HL-60 (cell line): ENCODE measurements at regions not wholly inside any gene's neighbourhood (a gene's known extent, or its start where the extent isn't known, plus 50 kb on each side); places are given as distances from the start of the nearest gene placed in this dataset.
"Not testable (repeated sequence)": the region's sequence is repeated elsewhere in the genome, so short reads cannot be mapped to it uniquely, and the experiment has no call there.

Experiments used
- DNase-seq, 2 experiments: peaks; one replicate each; pipeline ENCODE4 v3.0.0-alpha.2; 2010 to 2020; ENCODE audit warnings: low read depth in 1 of 2, low spot score in 1 of 2
- H3K27ac ChIP-seq: fragments of 250-450 bp; sonication (Bioruptor Pico); replicated peaks from 2 replicates; pipeline ENCODE4 v1.5.1; 2020; ENCODE audit warnings: mild to moderate bottlenecking, moderate library complexity
- H3K27me3 ChIP-seq: fragments of 250-450 bp; sonication (Bioruptor Pico); 2 replicates; pipeline ENCODE4 v1.5.1; 2021; ENCODE audit warnings: mild to moderate bottlenecking, moderate library complexity; ENCODE audit not compliant: insufficient read depth, poor library complexity, severe bottlenecking
- H3K4me3 ChIP-seq: replicated peaks from 2 replicates; pipeline ENCODE4 v1.5.1; 2011; ENCODE audit warnings: mild to moderate bottlenecking, control low read depth, low read length; ENCODE audit not compliant: insufficient read depth
- CTCF ChIP-seq: IDR thresholded peaks from one replicate; pipeline ENCODE4 v1.5.1; 2011; ENCODE audit warnings: low read length, control low read depth, inconsistent platforms; ENCODE audit not compliant: insufficient read depth
- GABPA ChIP-seq: IDR thresholded peaks from 2 replicates; pipeline ENCODE4 v1.6.1; 2012; ENCODE audit warnings: low read depth
- POLR2AphosphoS5 ChIP-seq: IDR thresholded peaks from 2 replicates; pipeline ENCODE4 v1.6.1; 2012; ENCODE audit warnings: low read depth
- REST ChIP-seq: IDR thresholded peaks from 2 replicates; pipeline ENCODE4 v1.6.1; 2012; ENCODE audit warnings: low read depth; ENCODE audit not compliant: insufficient replicate concordance
- SPI1 ChIP-seq: IDR thresholded peaks from 2 replicates; pipeline ENCODE4 v1.6.1; 2012; ENCODE audit warnings: low read depth, mild to moderate bottlenecking, borderline replicate concordance

GRCh38 chr13:37177125-37177524, 71.7 kb upstream of the CSNK1A1L start:
- Histone ChIP-seq H3K27me3 (no peaks in the 10 kb centered on the region), H3K4me3 (no peak overlapping the region), H3K27ac (no peak overlapping the region)
- TF ChIP-seq REST (no peak), CTCF (no peak), SPI1 (no peak), POLR2AphosphoS5 (no peak), GABPA (no peak)
- no peak for DNase-seq

DNA sequence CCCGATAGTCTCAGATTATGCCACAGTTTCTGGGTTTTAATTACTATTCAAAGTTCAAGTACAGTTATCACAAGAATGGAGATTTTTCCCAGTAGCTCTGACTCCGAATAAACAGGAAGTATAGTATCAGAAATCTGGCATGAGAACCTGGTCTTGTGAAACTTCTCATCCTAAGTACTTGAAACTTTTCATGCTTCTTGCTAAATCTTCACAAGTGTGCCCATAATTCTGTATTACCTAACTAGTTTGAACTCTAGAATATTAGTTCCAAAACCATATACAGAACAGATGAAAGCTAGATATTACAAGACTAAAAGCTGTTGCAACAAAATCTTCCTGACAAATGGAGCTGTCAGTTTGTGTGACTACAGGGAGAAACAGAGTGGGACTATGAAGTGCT, 70.5 kb upstream of the CSNK1A1L start:
- H3K27me3 ChIP-seq, result no peaks in the 10 kb centered on the region
- no peak for TF ChIP-seq REST
- TF ChIP-seq GABPA, result no peak
- no peak for TF ChIP-seq SPI1
- TF ChIP-seq POLR2AphosphoS5, result no peak
- TF ChIP-seq CTCF, result no peak
- H3K27ac ChIP-seq, result peak overlapping the region; percentile 26; the same call in 1 of the 2 replicates
- peak; percentile 11 to 43 for DNase-seq
- H3K4me3 ChIP-seq, result no peak overlapping the region

DNA sequence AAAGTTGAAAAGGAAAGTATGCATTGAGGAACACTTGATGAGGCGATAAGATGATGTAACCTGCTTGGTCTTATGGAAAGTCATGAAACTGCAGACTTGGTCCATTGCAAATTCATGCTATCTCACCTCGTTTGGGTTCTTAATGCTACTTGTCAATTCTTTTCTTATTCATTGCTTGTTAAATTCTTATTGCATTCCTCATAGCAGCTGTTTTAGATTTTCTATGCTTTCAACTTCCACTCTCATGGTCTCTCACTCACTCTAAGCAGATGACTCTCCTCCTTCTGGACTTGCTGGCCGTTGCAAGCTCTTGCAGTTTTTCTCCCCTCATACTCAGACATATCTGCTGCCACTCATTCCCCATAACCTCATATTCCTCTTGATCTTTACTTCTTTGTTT, 67.8 kb upstream of the CSNK1A1L start:
- Histone ChIP-seq H3K4me3 (no peak overlapping the region), H3K27me3 (no peaks in the 10 kb centered on the region), H3K27ac (no peak overlapping the region)
- DNase-seq, result no peak
- no peak for TF ChIP-seq CTCF
- no peak for TF ChIP-seq POLR2AphosphoS5
- no peak for TF ChIP-seq REST
- TF ChIP-seq SPI1, result no peak
- no peak for TF ChIP-seq GABPA

DNA sequence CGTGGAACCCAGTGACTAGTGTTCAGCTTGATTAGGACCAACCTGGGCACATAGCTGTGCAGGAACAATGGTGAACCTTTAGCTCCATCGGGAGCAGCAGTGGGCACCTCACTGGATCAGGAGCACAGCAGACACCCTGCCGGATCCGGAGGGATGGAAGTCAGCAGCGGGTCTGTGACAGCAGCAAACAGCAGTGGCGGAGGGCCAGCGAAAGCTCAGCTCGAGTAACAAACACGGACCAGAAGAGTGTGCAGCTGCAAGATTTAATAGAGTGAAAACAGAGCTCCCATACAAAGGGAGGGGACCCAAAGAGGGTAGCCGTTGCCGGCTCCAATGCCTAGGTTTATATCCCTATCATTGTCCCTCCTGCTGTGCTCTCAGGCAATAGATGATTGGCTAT, 66.8 kb upstream of the CSNK1A1L start:
- not testable (repeated sequence) for H3K27ac ChIP-seq, DNase-seq, H3K4me3 ChIP-seq, H3K27me3 ChIP-seq
